GM18858 (cell line): ENCODE measurements at regions not wholly inside any gene's neighbourhood (a gene's known extent, or its start where the extent isn't known, plus 50 kb on each side); places are given as distances from the start of the nearest gene placed in this dataset.

ENCODE experiments used
- ATAC-seq: cut with Tn5 transposase; IDR thresholded peaks from one replicate; pipeline ENCODE4 v1.9.1; 2021; ENCODE audit not compliant: unreplicated experiment

DNA sequence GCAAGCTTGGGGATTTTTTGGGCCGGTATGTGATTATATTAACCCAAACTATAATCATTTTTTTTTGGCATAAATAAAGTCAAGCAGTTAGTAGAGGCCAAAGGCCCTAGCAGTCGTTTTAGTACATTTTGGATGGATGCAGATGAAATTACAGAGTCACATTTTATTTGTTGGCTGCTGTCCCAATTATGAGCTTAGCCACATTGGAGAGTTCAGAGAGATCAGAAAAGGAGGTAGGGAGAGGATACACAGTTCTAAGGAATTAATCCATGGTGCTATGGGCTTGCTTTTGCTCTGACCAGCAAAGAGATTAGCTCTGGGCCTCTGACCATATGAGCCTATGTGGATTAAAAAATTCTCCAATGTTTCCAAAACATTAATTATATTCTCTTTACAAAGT, 395.1 kb downstream of the RAPGEF2 start:
- no peak for ATAC-seq

GRCh38 chr4:159498446-159499115, 395.7 kb downstream of the RAPGEF2 start:
- no peak for ATAC-seq

GRCh38 chr4:159500861-159501260, 398.0 kb downstream of the RAPGEF2 start:
- no peak for ATAC-seq

DNA sequence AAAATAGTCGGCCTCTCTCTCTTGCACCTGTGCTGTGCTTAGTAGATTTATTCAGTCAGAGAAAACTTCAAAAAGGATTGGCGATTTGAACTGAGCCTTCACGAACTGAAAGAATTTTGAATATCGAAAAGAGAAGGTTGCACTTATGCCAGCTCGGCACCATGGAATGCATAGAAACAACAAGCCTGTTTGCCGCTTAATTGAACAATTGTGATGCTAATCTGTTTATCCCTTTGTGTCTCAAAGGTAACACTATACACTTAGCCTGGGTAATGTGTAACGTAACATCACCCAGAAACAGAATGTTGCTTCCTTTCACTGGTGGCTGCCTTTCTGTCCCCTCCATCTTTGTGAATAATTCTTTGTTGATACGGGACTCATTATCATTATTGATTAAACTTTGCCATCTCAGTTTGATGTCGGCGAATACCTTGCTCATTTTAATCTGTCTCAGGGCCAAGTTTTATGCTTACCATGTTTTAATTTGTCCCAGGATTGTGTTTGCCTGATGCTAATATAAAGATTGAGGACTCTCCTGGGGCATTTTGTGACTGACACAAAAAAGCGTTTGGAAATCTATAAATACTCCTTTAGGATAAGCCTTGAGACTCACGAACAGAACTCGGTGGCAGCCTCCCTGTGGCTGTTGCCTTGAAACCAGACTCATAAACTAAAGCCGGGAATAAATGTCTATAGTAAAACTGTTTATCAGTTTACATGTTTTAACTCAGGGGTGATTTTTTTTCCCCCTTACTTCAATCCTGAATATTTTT, 400.5 kb downstream of the RAPGEF2 start:
- no peak for ATAC-seq

- ATAC-seq: no peak
These were observed 401.8 kb downstream of the RAPGEF2 start for GRCh38 chr4:159504684-159505083.

DNA sequence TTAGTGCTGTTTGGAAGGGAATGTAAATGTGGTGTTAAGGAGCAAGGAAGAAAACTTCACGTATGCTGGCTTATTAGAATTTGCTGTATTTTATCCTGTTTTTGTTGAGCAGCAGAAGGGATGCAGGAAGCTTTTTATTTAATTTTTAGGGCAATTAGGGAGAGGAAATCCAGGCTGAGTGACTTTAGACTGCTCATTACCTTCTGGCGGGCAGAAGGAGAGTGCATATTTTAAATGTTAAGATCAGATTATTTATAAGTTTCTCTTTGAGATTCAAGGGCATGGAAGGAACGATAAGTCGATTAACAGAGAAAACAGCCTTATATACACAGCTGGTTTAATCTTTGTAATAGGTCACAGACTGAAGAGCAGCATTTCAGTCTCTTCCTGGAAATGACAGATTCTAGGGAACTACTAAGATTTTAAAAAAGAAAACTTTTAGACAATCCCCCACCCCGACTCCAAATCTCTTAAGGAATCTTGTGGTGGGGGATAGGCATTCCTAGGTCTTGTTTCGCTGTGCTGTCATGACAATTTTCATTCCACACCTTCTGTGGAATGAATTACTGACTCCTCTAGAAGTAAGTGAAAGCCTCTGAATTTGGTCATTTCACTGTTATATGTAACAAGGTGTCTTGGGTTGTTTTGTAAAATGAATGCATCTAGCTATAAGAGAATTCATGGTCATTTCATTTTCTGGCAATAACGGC, 402.5 kb downstream of the RAPGEF2 start:
- no peak for ATAC-seq

DNA sequence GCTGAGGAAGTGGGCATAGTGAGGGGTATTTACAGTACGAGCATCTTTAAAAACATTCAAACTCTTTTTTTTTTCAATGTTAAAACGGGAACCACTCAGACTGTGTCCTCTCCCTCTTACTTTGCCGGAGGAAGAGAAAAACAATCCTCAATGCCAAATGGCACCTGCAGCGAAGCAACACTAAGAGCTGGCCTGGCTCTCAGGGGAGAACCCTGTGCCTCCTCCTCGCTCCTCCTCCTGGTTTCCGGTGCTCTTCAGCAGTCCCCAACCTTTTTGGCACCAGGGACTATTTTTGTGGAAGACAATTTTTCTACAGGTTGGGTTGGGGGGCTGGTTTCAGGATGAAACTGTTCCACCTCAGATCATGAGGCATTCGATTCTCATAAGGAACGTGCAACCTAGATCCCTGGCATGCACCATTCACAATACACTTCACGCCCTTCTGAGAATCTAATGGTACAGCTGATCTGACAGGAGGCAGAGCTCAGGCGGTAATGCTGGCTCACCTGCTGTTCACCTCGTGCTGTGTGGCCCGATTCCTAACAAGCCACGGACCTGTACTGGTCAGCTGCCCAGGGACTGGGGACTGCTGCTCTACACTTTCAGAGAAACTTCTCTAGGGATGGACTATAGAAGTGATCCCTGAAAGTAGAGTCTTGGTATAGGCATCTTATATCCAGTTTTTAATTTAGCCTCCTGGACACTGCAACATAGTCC, 404.1 kb downstream of the RAPGEF2 start:
- no peak for ATAC-seq

GRCh38 chr4:159508917-159509500, 406.1 kb downstream of the RAPGEF2 start:
- ATAC-seq: no peak

DNA sequence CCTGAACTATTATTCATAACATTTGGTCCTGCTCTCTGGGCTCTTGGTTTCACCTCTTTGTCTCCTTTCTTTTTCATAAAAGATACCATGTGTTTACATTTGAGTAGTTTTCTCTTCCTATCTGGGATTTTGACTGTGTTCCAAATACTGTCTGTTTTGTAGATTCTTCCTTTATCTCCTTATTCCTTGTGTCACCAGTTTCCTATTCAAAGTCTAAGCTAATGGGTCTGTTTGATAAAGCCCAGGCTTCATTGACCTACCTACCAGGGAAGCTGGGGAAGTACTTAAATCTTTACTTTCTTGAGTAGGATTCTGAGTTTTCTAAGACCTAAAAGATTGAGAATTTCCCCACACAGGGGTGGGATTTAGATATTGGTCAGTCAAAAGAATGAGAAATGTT, 409.5 kb downstream of the RAPGEF2 start:
- ATAC-seq: no peak

- no peak for ATAC-seq
These were observed 412.6 kb downstream of the RAPGEF2 start for GRCh38 chr4:159515314-159516025.

GRCh38 chr4:159516556-159517140, 413.8 kb downstream of the RAPGEF2 start:
- no peak for ATAC-seq

GRCh38 chr4:159520074-159520473, 417.2 kb downstream of the RAPGEF2 start:
- ATAC-seq: no peak

GRCh38 chr4:159526172-159526571, 423.3 kb downstream of the RAPGEF2 start:
- ATAC-seq: no peak

DNA sequence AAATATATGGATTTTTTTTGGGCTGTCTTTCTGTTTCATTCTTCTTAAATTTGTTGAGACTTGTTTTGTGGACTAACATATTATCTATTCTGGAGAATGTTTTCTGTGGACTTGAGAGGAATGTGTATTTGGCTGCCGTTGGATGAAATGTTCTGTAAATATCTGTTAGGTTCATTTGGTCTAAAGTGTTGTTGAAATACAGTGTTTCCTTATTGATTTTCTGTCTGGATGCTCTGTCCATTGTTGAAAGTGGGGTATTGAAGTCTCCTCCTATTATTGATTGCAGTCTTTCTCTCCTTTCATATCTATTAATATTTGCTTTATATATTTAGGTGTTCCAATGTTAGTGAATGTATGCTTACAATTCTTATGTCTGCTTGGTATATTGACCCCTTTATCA, 431.8 kb downstream of the RAPGEF2 start:
- no peak for ATAC-seq

DNA sequence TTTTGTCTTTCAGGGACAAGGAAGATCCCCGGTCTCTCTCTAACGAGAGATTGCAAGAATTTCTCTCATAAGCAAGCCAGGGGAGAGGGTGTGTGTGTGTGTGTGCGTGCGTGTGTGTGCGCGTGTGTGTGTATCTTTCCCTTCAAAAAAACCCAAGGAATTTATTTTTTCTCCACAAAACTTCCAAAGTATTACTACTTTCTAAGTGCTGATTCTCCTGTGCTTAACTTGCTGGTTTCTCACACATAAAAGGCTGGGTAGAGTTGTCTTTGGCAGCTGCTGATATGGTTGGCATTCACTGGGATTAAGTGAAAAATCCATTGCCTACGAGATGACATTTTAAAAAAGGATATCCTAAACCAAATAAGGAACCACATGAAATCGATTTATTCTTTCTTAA, 435.7 kb downstream of the RAPGEF2 start:
- ATAC-seq: no peak

GRCh38 chr4:159540038-159540437, 437.2 kb downstream of the RAPGEF2 start:
- ATAC-seq: no peak

- ATAC-seq: no peak
These were observed 437.6 kb downstream of the RAPGEF2 start for GRCh38 chr4:159540501-159540900.

- no peak for ATAC-seq
These were observed 438.3 kb downstream of the RAPGEF2 start for GRCh38 chr4:159541143-159541542.

DNA sequence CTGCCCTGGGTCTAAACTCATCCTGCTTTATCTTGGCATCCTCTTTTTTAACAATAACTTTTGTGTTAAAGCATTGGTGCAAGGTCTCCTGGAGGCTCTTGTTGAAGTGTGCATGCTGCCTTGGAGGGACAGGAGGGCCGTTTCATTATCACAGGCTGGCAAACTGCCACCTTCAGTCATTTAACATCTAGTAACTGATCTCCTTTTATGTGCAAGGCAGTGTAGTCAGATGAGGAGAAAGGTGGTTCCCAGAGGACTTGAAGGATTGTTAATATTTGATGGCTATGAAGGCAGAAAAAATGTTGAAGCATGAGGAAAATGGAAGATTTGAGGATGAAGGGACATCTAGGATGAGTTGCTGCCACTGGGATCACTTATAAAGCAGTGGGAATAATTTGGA, 439.4 kb downstream of the RAPGEF2 start:
- no peak for ATAC-seq

GRCh38 chr4:159543831-159544230, 441.0 kb downstream of the RAPGEF2 start:
- ATAC-seq: no peak
